Panc1 (cell line): ENCODE measurements at regions not wholly inside any gene's neighbourhood (a gene's known extent, or its start where the extent isn't known, plus 50 kb on each side); places are given as distances from the start of the nearest gene placed in this dataset.

Experiments used
- ATAC-seq: fragments of 200-7000 bp; cut with Tn5 transposase; 2 replicates; pipeline ENCODE4 v1.9.1; 2020; ENCODE audit warnings: mild to moderate bottlenecking, moderate library complexity
- BruUV-seq: library from RNA; stranded (reverse); fragments of 400-500 nt; replicated peaks from 2 replicates; lab custom pipeline; 2021; lab: Mats Ljungman, UMichigan
- CTCF ChIA-PET: fragments of 300-600 bp; sonication (Branson Sonifier 250); formaldehyde crosslinking; loops from one replicate; lab custom pipeline; 2022; ENCODE audit warnings: antibody characterized with exemption; lab: Charles Lee
- POLR2A ChIA-PET: fragments of 300-600 bp; sonication (Branson Sonifier 250); formaldehyde crosslinking; loops from one replicate; lab custom pipeline; 2022; ENCODE audit warnings: antibody characterized with exemption; lab: Charles Lee
- DNase-seq: peaks from one replicate; pipeline ENCODE4 v3.0.0-alpha.2; 2010; ENCODE audit warnings: low read depth, low spot score
- H3K27ac ChIP-seq: 2 replicates; pipeline ENCODE4 v1.5.1; 2011; ENCODE audit warnings: mild to moderate bottlenecking, low read length, inconsistent platforms
- H3K27me3 ChIP-seq: fragments of 200-500 bp; sonication (Bioruptor generic); 2 replicates; pipeline ENCODE4 v1.6.0; 2014; ENCODE audit warnings: low read length, inconsistent platforms; ENCODE audit not compliant: control insufficient read depth, insufficient read depth
- H3K36me3 ChIP-seq: fragments of 200-500 bp; sonication (Bioruptor generic); 2 replicates; pipeline ENCODE4 v1.5.1; 2014; ENCODE audit warnings: inconsistent platforms, mild to moderate bottlenecking, low read length, moderate library complexity; ENCODE audit not compliant: control insufficient read depth, insufficient read depth
- H3K4me1 ChIP-seq: 2 replicates; pipeline ENCODE4 v1.5.1; 2011; ENCODE audit warnings: inconsistent platforms, mild to moderate bottlenecking, low read length, moderate library complexity; ENCODE audit not compliant: control insufficient read depth, insufficient read depth
- H3K4me3 ChIP-seq, 2 experiments: 2 replicates each; pipeline ENCODE4 v1.5.1; 2011 to 2012; ENCODE audit warnings: low read depth in 2 of 2, low read length in 2 of 2, mild to moderate bottlenecking in 2 of 2, inconsistent platforms in 1 of 2, moderate library complexity in 1 of 2
- H3K9me3 ChIP-seq: fragments of 200-500 bp; sonication (Bioruptor generic); 2 replicates; pipeline ENCODE4 v1.5.1; 2014; ENCODE audit warnings: low read depth, mild to moderate bottlenecking, inconsistent platforms, low read length, moderate library complexity; ENCODE audit not compliant: control insufficient read depth, insufficient read depth
- POLR2AphosphoS5 ChIP-seq: IDR thresholded peaks from 2 replicates; pipeline ENCODE4 v1.6.1; 2012; ENCODE audit warnings: mild to moderate bottlenecking, low read depth, low read length, moderate library complexity
- SIN3A ChIP-seq: IDR thresholded peaks from 2 replicates; pipeline ENCODE4 v1.6.1; 2012; ENCODE audit warnings: low read depth, mild to moderate bottlenecking, low read length, moderate library complexity, borderline replicate concordance; ENCODE audit not compliant: insufficient read depth
- TCF7L2 ChIP-seq: IDR thresholded peaks from 2 replicates; pipeline ENCODE4 v1.6.1; 2011; ENCODE audit warnings: mild to moderate bottlenecking, low read depth, low read length, inconsistent platforms
- in situ Hi-C: cut with HindIII; loops from 2 replicates; pipeline ENCODE4 v1.10.0; 2016; ENCODE audit warnings: low sequenced_read_pairs, low pct_unique_long_range_greater_than_20kb
- intact Hi-C: fragments of 100-400 bp; cut with micrococcal nuclease; formaldehyde crosslinking; loops from one replicate; pipeline ENCODE4 v1.10.0; 2022; ENCODE audit not compliant: unreplicated experiment
- TF ChIP-seq, protein P1 (sequence below), 2 experiments: IDR thresholded peaks; 2 replicates each; pipeline ENCODE4 v1.6.1; 2011 to 2012; ENCODE audit warnings: low read depth in 2 of 2, control low read depth in 1 of 2, low read length in 1 of 2, mild to moderate bottlenecking in 1 of 2, moderate library complexity in 1 of 2; ENCODE audit not compliant: insufficient read depth in 1 of 2
- TF ChIP-seq, protein P2 (sequence below): fragments of 450-650 bp; IDR thresholded peaks from 2 replicates; pipeline ENCODE4 v1.5.1; 2017; ENCODE audit warnings: mild to moderate bottlenecking

GRCh38 chr2:239583171-239583878, 182.5 kb upstream of the HDAC4 start:
- Histone ChIP-seq H3K4me1 (no peaks in the 10 kb centered on the region), H3K9me3 (no peaks in the 10 kb centered on the region), H3K27me3 (no peaks in the 10 kb centered on the region), H3K27ac (no peak overlapping the region), H3K4me3 (no peak overlapping the region), H3K36me3 (no peaks in the 10 kb centered on the region)
- intact Hi-C loops (no loop called here), in situ Hi-C loops (no loop called here)
- ATAC-seq = 0 out of 2 replicates have a peak, but pooled peaks have one; percentile 27
- CTCF ChIA-PET = no interaction called here
- TF ChIP-seq, protein P1, sequence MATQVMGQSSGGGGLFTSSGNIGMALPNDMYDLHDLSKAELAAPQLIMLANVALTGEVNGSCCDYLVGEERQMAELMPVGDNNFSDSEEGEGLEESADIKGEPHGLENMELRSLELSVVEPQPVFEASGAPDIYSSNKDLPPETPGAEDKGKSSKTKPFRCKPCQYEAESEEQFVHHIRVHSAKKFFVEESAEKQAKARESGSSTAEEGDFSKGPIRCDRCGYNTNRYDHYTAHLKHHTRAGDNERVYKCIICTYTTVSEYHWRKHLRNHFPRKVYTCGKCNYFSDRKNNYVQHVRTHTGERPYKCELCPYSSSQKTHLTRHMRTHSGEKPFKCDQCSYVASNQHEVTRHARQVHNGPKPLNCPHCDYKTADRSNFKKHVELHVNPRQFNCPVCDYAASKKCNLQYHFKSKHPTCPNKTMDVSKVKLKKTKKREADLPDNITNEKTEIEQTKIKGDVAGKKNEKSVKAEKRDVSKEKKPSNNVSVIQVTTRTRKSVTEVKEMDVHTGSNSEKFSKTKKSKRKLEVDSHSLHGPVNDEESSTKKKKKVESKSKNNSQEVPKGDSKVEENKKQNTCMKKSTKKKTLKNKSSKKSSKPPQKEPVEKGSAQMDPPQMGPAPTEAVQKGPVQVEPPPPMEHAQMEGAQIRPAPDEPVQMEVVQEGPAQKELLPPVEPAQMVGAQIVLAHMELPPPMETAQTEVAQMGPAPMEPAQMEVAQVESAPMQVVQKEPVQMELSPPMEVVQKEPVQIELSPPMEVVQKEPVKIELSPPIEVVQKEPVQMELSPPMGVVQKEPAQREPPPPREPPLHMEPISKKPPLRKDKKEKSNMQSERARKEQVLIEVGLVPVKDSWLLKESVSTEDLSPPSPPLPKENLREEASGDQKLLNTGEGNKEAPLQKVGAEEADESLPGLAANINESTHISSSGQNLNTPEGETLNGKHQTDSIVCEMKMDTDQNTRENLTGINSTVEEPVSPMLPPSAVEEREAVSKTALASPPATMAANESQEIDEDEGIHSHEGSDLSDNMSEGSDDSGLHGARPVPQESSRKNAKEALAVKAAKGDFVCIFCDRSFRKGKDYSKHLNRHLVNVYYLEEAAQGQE (IDR thresholded peaks at IDR 0.05; ENCODE audit: insufficient read depth in 1 of 2, low read depth in 2 of 2, low read length in 1 of 2) = no peak
- TF ChIP-seq TCF7L2 (no peak), POLR2AphosphoS5 (no peak), SIN3A (no peak)
- TF ChIP-seq, protein P2, sequence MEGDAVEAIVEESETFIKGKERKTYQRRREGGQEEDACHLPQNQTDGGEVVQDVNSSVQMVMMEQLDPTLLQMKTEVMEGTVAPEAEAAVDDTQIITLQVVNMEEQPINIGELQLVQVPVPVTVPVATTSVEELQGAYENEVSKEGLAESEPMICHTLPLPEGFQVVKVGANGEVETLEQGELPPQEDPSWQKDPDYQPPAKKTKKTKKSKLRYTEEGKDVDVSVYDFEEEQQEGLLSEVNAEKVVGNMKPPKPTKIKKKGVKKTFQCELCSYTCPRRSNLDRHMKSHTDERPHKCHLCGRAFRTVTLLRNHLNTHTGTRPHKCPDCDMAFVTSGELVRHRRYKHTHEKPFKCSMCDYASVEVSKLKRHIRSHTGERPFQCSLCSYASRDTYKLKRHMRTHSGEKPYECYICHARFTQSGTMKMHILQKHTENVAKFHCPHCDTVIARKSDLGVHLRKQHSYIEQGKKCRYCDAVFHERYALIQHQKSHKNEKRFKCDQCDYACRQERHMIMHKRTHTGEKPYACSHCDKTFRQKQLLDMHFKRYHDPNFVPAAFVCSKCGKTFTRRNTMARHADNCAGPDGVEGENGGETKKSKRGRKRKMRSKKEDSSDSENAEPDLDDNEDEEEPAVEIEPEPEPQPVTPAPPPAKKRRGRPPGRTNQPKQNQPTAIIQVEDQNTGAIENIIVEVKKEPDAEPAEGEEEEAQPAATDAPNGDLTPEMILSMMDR = no peak
- POLR2A ChIA-PET = no interaction called here
- no peak for DNase-seq
- no TSS peak for BruUV-seq

DNA sequence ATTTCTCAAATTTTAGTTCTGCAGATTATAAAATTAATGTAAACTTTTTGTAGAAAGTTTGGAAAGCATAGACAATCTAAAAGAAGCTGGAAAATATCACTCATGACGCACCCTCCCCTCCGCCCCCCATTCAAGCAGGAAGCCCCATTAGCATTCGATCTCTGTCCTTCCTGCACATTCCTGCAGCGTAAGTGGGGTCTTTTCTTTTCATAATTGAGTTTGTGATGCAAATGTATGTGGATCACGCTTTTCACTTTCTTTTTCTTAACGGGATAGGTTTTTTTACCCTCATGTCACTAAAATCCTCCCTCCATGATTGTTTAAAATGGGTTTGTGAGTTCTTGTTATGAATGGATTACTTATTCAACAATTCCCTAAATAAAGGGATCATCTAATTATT, 181.7 kb upstream of the HDAC4 start:
- TF ChIP-seq TCF7L2 (no peak), POLR2AphosphoS5 (no peak), SIN3A (no peak)
- TF ChIP-seq, protein P2 = no peak
- POLR2A ChIA-PET = no interaction called here
- Histone ChIP-seq H3K4me3 (no peak overlapping the region), H3K27me3 (no peaks in the 10 kb centered on the region), H3K4me1 (no peaks in the 10 kb centered on the region), H3K36me3 (no peaks in the 10 kb centered on the region), H3K9me3 (no peaks in the 10 kb centered on the region), H3K27ac (no peak overlapping the region)
- CTCF ChIA-PET = no interaction called here
- intact Hi-C loops = no loop called here
- in situ Hi-C loops = no loop called here
- no peak for DNase-seq
- no TSS peak for BruUV-seq
- ATAC-seq = no peak
